HEK293T (cell line): ENCODE measurements at regions not wholly inside any gene's neighbourhood (a gene's known extent, or its start where the extent isn't known, plus 50 kb on each side); places are given as distances from the start of the nearest gene placed in this dataset.

ENCODE experiments used
- ARNT ChIP-seq: fragments of 450-650 bp; IDR thresholded peaks from 2 replicates; pipeline ENCODE4 v1.6.1; 2017; ENCODE audit warnings: mild to moderate bottlenecking
- BHLHE40 ChIP-seq: fragments of 450-650 bp; IDR thresholded peaks from 2 replicates; pipeline ENCODE4 v1.6.1; 2016; ENCODE audit warnings: mild to moderate bottlenecking, moderate library complexity, borderline replicate concordance
- CTBP1 ChIP-seq: fragments of 450-650 bp; IDR thresholded peaks from 2 replicates; pipeline ENCODE4 v1.6.1; 2016; ENCODE audit warnings: borderline replicate concordance
- ELF4 ChIP-seq: fragments of 450-650 bp; IDR thresholded peaks from 2 replicates; pipeline ENCODE4 v1.6.1; 2017; ENCODE audit warnings: antibody characterized with exemption
- FOXA1 ChIP-seq: fragments of 450-650 bp; IDR thresholded peaks from 2 replicates; pipeline ENCODE4 v1.6.1; 2016; ENCODE audit warnings: mild to moderate bottlenecking
- FOXM1 ChIP-seq: fragments of 450-650 bp; IDR thresholded peaks from 2 replicates; pipeline ENCODE4 v1.6.1; 2017; ENCODE audit warnings: mild to moderate bottlenecking, borderline replicate concordance
- HDGF ChIP-seq: fragments of 450-650 bp; IDR thresholded peaks from 2 replicates; pipeline ENCODE4 v1.6.1; 2017; ENCODE audit warnings: antibody characterized with exemption, borderline replicate concordance
- LEF1 ChIP-seq: fragments of 450-650 bp; IDR thresholded peaks from 2 replicates; pipeline ENCODE4 v1.6.1; 2017; ENCODE audit warnings: mild to moderate bottlenecking, borderline replicate concordance
- NFRKB ChIP-seq: fragments of 450-650 bp; IDR thresholded peaks from 2 replicates; pipeline ENCODE4 v1.6.1; 2016; ENCODE audit warnings: mild to moderate bottlenecking, moderate library complexity
- PKNOX1 ChIP-seq: fragments of 450-650 bp; IDR thresholded peaks from 2 replicates; pipeline ENCODE4 v1.6.1; 2016
- SP1 ChIP-seq: fragments of 450-650 bp; IDR thresholded peaks from 2 replicates; pipeline ENCODE4 v1.6.1; 2017
- SUZ12 ChIP-seq: fragments of 450-650 bp; IDR thresholded peaks from 2 replicates; pipeline ENCODE4 v1.6.1; 2016; ENCODE audit warnings: mild to moderate bottlenecking
- TARDBP ChIP-seq: fragments of 450-650 bp; IDR thresholded peaks from 2 replicates; pipeline ENCODE4 v1.6.1; 2016
- ZNF384 ChIP-seq: fragments of 450-650 bp; IDR thresholded peaks from 2 replicates; pipeline ENCODE4 v1.6.1; 2016

DNA sequence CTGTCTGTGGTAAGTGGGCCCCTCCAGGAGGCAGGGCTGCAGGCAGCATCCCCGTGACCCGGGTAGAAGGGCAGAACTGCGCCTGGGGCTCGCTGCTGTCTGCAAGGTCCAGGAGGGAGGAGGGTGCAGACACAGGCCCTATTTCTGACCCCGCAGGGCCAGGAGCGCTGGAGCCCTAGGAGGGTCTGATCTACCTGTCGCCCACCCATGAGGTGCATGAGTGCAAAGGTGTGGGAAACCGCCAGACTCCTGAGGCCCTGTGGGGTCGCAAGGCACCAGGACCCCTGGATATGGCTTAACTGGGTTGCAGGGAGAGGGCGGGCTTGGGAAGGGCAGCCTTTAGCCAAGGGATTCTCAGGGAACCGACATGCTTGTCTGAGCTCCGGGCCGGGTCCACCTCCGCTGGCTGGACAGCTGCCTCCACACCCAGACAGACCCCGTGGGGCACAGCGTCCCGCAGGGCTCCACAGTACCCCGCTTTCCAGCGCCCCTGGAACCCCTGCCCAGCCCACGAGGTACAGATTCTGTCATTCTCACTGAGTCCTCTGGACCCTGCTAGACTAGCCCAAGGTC, 72.9 kb upstream of the TSPAN11 start:
- TF ChIP-seq SUZ12 (no peak), ZNF384 (no peak), BHLHE40 (no peak), PKNOX1 (no peak), SP1 (no peak), CTBP1 (no peak), FOXA1 (no peak), HDGF (no peak), TARDBP (no peak), NFRKB (no peak), ELF4 (no peak), ARNT (no peak), LEF1 (no peak), FOXM1 (no peak)
